CD4-positive, alpha-beta T cell treated with Interleukin-1 beta for 1 hour (primary cell): ENCODE measurements at regions not wholly inside any gene's neighbourhood (a gene's known extent, or its start where the extent isn't known, plus 50 kb on each side); places are given as distances from the start of the nearest gene placed in this dataset.

ENCODE experiments used
- DNase-seq, 2 donors: peaks; one replicate each; pipeline ENCODE4 v3.0.0-alpha.2; 2020 to 2022

GRCh38 chr13:107233541-107233940, 665.6 kb upstream of the ARGLU1 start:
- no peak for DNase-seq

- DNase-seq: no peak
Measured at GRCh38 chr13:107231944-107232343, 664.0 kb upstream of the ARGLU1 start.

- no peak for DNase-seq
Measured at GRCh38 chr13:107223867-107224266, 655.9 kb upstream of the ARGLU1 start.

- DNase-seq: no peak
Measured at GRCh38 chr13:107222597-107222996, 654.7 kb upstream of the ARGLU1 start.

DNA sequence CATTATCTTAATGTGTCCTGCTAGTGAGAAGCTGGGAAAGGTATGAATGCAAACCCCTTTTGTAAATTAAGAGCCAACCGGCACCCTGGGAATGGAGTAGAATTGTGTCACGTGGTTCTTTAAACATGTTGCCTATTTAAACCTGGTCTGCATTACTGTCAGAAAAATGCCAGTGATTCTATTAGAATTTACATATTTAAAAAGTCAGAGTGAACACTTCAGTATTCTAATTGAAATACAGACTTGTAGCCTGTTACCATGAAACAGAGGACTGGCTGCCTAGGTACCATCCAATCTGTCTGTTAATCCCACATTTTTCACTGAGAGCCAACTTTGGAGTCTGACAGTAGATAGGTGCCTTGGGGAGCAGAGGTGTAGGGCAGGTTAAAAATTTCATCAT, 652.3 kb upstream of the ARGLU1 start:
- no peak for DNase-seq

DNA sequence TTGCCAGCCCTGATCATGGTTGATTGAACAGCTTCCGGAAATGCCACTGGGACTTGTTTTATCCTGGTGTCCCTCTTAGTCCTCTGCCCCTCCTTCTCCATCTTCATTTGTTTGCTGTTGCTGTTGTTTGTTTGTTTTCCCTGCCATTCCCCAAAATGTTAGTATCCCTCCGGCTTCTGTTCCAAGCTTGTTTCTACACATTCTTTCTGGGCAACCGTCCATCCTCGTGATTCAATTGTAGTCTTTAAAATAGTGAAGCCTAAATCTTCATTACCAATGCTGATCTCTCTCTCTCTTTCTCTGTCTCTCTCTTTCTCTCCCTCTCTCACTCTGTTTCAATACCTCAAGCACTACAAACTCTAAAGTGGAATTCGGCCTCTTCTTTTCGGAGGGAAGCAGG, 649.3 kb upstream of the ARGLU1 start:
- DNase-seq: no peak

DNA sequence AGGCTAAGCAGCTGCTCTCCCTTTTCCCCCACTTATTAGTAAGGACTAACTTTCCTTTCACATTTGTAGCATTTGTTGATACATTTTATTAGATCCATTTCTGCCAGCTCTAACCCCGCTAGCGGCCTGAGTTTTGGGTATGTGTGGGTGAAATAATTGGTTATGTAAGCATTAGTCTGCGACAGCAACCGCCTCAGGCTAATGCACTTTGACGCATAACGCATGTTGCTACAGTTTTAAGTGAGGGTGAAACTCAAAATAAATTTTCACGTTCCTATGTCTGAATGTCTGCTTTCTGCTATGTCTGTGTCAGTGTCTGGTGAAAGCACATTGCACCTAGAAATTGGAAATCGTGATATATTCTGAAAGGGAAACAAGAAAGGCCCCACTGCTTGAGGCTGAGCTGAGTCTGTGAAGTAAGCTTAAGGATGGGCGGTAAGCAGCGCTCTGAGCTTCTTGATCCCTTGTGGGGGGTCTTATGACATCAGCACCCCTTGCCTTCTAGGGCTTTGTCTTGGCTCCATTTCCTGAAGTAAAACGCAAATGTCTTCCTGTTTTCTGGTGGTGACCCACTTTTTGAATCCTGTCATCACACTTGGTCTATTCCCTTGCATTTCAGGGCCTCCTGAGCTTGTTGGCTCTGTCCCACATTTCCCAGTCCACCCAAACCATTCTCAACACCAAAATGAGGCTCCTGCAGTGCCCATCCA, 648.3 kb upstream of the ARGLU1 start:
- no peak for DNase-seq

DNA sequence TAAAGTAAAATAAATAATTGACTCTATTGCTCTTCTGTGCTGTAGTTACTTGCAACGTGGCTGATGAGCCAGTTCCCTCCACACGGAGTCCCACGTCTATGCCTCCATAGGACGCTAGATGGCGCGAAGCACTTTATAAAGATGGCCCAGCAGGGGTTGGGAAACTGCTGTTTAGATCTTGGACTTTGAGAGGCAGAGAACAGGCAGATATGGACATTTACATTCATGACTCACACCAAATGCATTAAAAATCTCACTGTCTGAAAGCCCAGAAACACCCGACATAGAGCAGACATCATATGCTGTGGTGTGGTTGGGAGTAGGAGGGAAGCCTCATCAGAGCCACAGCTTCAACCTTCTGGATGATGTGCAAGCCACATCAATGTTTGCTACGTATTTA, 643.1 kb upstream of the ARGLU1 start:
- peak; percentile 3 to 16 for DNase-seq

- no peak for DNase-seq
Measured at GRCh38 chr13:107210723-107211030, 642.7 kb upstream of the ARGLU1 start.

GRCh38 chr13:107209824-107210722, 642.1 kb upstream of the ARGLU1 start:
- no peak for DNase-seq

- DNase-seq: no peak
Measured at GRCh38 chr13:107208889-107209288, 641.0 kb upstream of the ARGLU1 start.

DNA sequence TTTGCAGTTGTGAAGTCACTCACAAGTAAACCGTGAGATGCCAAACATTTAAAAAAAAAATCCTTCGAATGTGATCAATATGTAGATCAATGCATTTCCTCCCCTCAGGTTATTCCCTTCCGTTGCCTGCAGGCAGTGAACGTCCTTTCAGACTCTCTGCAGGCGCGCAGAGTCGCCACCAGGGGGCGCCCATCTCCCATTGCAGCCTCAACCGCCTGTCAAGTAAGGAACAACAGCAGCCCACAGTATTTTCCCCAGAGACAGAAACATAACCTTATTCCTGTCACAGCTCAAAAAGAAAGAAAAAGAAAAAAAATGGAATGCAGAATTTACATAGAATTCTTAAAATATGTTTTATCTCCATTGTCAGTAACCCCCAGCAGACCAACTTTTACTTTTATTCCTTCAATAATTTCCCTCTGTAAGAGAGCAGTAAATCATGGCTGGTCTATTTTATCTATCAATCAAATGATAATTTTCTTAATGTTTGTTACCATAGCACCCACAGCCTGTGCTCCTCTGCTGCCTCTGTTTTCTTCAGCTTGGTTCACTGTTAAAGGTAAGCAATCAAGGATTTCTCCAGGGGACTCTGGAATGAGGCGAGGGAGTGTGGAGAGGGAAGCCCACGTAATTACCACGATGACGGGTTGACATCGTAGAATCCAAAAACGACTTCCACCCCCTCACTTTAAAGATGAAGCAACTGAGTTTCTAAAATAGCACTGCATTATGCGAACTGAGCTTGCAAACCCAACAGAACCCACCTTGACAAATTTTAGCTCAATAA, 637.6 kb upstream of the ARGLU1 start:
- DNase-seq: peak; percentile 19 to 34

- DNase-seq: no peak
Measured at GRCh38 chr13:107203146-107203847, 635.4 kb upstream of the ARGLU1 start.

- no peak for DNase-seq
Measured at GRCh38 chr13:107202371-107203023, 634.6 kb upstream of the ARGLU1 start.

GRCh38 chr13:107200491-107200890, 632.6 kb upstream of the ARGLU1 start:
- no peak for DNase-seq

- DNase-seq: no peak
Measured at GRCh38 chr13:107192289-107192688, 624.4 kb upstream of the ARGLU1 start.

DNA sequence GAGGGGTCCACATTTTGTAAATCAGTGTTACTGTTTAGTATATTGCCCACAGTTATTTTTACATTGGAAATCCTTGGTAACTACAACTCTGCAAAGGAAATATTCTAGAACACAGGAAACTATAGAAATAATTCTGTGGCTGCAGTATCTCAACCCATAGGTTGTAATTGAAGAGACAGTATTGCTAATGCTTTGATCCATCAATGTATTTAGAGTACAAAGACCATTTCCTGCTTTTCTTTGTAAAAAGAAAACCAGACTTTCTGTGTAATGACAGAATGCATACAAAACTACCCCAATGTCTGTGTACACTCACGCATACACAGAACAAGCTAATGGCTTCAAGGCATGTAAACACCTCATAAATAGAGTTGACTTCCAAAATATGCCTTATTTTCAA, 622.1 kb upstream of the ARGLU1 start:
- DNase-seq: no peak

- DNase-seq: no peak
Measured at GRCh38 chr13:107185889-107186288, 618.0 kb upstream of the ARGLU1 start.

DNA sequence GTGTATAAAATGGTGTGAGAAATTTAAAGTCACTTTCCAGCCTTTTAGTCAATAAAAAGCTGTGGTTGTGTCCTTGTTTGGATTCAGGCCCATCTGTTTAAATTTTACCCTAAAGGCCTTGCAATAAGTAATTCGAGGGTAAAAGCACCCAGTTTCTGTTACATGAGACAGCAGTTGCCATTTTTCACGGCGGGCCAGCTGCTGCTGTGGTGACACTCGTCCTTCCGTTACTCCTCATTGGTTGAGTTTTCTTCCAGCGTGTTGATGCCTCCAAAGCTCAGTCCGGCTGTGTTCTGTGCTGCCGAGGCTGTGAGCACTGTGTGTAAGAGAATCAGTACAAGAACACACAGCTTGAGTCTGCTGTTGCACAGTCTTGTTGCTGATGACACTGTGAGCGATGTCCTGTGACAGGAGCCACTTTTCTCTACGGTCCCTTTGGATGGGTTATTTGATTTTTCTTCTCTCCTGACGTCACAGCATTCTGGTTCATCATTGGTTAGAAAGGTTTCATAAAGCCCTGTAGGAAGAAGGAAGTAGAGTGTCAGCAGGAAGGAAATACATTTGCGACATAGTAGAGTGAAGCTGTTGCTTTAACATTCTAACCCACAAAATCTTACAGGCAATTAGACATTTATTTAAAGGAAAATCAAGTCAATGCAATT, 602.5 kb upstream of the ARGLU1 start:
- DNase-seq: no peak

DNA sequence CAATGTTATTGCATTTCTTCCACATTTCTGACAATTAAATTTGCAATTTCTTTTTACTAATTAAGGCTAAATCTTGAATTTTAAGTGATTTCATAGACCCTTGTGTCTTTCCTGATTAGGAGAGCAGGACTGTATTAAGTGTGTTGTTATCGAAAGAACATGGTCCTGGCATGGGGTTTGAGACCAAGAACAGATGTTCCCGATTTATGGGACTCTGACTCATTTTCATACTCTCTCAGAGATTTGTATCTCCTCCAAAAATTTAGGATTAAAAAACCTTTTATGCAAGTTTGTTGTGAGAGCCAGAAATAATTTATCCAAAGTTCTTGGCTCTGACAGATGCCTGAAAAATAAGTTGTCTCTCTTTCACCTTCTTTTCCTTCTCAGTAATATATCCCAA, 589.3 kb upstream of the ARGLU1 start:
- DNase-seq: no peak

DNA sequence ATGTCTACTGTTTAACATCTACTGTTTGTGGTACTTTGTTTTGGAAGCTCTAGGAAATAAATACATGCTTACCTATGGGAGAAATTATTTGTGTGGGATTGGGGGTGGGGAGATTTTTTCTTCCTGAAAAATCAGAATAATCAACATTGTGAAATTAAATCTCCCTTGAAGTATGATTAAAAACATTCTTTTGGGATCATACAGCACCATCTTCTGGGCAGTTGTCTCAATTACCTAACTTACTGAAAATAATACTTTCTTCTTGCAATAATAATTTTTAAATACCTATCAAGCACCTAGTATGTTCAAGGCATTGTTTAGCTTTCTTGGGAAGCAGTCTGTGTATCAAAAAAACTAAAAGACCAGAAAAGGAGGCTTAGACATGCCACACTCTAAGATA, 576.5 kb upstream of the ARGLU1 start:
- DNase-seq: no peak

GRCh38 chr13:107141767-107142166, 573.8 kb upstream of the ARGLU1 start:
- DNase-seq: no peak
